ENCODE measurements at regions not wholly inside any gene's neighbourhood (a gene's known extent, or its start where the extent isn't known, plus 50 kb on each side); places are given as distances from the start of the nearest gene placed in this dataset.

GRCh38 chr17:70825321-70826125 is 656.2 kb downstream of the KCNJ2 start (continued):
- TF ChIP-seq, protein P1, sequence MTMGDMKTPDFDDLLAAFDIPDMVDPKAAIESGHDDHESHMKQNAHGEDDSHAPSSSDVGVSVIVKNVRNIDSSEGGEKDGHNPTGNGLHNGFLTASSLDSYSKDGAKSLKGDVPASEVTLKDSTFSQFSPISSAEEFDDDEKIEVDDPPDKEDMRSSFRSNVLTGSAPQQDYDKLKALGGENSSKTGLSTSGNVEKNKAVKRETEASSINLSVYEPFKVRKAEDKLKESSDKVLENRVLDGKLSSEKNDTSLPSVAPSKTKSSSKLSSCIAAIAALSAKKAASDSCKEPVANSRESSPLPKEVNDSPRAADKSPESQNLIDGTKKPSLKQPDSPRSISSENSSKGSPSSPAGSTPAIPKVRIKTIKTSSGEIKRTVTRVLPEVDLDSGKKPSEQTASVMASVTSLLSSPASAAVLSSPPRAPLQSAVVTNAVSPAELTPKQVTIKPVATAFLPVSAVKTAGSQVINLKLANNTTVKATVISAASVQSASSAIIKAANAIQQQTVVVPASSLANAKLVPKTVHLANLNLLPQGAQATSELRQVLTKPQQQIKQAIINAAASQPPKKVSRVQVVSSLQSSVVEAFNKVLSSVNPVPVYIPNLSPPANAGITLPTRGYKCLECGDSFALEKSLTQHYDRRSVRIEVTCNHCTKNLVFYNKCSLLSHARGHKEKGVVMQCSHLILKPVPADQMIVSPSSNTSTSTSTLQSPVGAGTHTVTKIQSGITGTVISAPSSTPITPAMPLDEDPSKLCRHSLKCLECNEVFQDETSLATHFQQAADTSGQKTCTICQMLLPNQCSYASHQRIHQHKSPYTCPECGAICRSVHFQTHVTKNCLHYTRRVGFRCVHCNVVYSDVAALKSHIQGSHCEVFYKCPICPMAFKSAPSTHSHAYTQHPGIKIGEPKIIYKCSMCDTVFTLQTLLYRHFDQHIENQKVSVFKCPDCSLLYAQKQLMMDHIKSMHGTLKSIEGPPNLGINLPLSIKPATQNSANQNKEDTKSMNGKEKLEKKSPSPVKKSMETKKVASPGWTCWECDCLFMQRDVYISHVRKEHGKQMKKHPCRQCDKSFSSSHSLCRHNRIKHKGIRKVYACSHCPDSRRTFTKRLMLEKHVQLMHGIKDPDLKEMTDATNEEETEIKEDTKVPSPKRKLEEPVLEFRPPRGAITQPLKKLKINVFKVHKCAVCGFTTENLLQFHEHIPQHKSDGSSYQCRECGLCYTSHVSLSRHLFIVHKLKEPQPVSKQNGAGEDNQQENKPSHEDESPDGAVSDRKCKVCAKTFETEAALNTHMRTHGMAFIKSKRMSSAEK (CRISPR knock-in tag; IDR thresholded peaks at IDR 0.05; ENCODE audit: borderline replicate concordance): no peak

- H3K27ac Mint-ChIP-seq: no peak overlapping the region
- no peaks in the 10 kb centered on the region for H3K27me3 Mint-ChIP-seq (ENCODE audit: low read depth)
- H3K9me3 Mint-ChIP-seq: no peaks in the 10 kb centered on the region
- no peak overlapping the region for H3K4me3 Mint-ChIP-seq
- ChIA-PET POLR2A (no interaction called here), CTCF (no interaction called here)
- TF ChIP-seq TEAD1 (CRISPR knock-in tag; IDR thresholded peaks at IDR 0.05): no peak
- TF ChIP-seq, protein P2, sequence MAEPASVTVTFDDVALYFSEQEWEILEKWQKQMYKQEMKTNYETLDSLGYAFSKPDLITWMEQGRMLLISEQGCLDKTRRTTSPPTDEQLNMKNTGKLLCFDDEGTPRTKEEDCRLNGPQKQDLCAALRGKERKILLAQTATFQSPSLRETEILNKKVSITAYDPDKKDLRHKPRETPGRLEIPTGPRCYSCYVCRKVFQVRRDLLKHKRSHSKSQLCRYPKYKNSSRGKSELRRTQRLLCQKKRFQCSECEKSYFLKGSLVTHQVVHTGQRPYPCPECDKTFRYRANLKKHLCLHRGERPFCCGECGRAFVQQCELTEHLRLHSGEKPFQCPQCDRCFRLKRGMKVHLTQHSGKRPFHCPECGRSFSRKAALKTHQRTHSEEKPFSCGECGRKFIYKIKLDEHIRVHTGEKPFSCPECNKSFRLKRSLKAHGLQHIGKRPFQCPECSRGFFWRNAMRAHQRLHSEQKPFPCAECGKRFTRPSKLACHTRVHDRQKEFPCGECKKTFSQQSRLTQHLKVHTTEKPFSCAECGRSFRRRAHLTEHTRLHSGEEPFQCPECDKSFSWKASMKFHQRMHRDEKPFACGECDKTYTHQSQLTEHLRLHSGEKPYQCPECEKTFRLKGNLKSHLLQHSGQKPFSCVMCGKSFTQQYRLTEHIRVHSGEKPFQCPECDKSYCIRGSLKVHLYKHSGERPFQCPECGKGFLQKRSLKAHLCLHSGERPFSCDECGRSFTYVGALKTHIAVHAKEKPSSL (CRISPR knock-in tag; conservative IDR thresholded peaks at IDR 0.05): no peak
- TF ChIP-seq, protein P3, sequence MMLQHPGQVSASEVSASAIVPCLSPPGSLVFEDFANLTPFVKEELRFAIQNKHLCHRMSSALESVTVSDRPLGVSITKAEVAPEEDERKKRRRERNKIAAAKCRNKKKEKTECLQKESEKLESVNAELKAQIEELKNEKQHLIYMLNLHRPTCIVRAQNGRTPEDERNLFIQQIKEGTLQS (CRISPR knock-in tag; conservative IDR thresholded peaks at IDR 0.05): no peak
- no peak for TF ChIP-seq TCF7 (CRISPR knock-in tag; IDR thresholded peaks at IDR 0.05; ENCODE audit: low read depth)
- TF ChIP-seq ZBTB21 (CRISPR knock-in tag; IDR thresholded peaks at IDR 0.05; ENCODE audit: borderline replicate concordance): no peak
- no peak for TF ChIP-seq ZNF423 (CRISPR knock-in tag; IDR thresholded peaks at IDR 0.05)
- TF ChIP-seq, protein P4, sequence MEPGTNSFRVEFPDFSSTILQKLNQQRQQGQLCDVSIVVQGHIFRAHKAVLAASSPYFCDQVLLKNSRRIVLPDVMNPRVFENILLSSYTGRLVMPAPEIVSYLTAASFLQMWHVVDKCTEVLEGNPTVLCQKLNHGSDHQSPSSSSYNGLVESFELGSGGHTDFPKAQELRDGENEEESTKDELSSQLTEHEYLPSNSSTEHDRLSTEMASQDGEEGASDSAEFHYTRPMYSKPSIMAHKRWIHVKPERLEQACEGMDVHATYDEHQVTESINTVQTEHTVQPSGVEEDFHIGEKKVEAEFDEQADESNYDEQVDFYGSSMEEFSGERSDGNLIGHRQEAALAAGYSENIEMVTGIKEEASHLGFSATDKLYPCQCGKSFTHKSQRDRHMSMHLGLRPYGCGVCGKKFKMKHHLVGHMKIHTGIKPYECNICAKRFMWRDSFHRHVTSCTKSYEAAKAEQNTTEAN (CRISPR knock-in tag; IDR thresholded peaks at IDR 0.05): no peak
- TF ChIP-seq, protein P5, sequence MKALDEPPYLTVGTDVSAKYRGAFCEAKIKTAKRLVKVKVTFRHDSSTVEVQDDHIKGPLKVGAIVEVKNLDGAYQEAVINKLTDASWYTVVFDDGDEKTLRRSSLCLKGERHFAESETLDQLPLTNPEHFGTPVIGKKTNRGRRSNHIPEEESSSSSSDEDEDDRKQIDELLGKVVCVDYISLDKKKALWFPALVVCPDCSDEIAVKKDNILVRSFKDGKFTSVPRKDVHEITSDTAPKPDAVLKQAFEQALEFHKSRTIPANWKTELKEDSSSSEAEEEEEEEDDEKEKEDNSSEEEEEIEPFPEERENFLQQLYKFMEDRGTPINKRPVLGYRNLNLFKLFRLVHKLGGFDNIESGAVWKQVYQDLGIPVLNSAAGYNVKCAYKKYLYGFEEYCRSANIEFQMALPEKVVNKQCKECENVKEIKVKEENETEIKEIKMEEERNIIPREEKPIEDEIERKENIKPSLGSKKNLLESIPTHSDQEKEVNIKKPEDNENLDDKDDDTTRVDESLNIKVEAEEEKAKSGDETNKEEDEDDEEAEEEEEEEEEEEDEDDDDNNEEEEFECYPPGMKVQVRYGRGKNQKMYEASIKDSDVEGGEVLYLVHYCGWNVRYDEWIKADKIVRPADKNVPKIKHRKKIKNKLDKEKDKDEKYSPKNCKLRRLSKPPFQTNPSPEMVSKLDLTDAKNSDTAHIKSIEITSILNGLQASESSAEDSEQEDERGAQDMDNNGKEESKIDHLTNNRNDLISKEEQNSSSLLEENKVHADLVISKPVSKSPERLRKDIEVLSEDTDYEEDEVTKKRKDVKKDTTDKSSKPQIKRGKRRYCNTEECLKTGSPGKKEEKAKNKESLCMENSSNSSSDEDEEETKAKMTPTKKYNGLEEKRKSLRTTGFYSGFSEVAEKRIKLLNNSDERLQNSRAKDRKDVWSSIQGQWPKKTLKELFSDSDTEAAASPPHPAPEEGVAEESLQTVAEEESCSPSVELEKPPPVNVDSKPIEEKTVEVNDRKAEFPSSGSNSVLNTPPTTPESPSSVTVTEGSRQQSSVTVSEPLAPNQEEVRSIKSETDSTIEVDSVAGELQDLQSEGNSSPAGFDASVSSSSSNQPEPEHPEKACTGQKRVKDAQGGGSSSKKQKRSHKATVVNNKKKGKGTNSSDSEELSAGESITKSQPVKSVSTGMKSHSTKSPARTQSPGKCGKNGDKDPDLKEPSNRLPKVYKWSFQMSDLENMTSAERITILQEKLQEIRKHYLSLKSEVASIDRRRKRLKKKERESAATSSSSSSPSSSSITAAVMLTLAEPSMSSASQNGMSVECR (CRISPR knock-in tag; IDR thresholded peaks at IDR 0.05; ENCODE audit: borderline replicate concordance): no peak
- TF ChIP-seq ELF4 (CRISPR knock-in tag; IDR thresholded peaks at IDR 0.05; ENCODE audit: low read depth): no peak
- TF ChIP-seq ZNF416 (CRISPR knock-in tag; IDR thresholded peaks at IDR 0.05): no peak
- no peak for TF ChIP-seq IRF1 (CRISPR knock-in tag; IDR thresholded peaks at IDR 0.05)
- TF ChIP-seq HMGA2 (CRISPR knock-in tag; IDR thresholded peaks at IDR 0.05): no peak
- H3K4me1 Mint-ChIP-seq: no peaks in the 10 kb centered on the region
- H3K36me3 Mint-ChIP-seq: no peaks in the 10 kb centered on the region
- DNase-seq (ENCODE audit: low spot score) (no peak), ATAC-seq (no peak)
These were observed 660.5 kb downstream of the KCNJ2 start for GRCh38 chr17:70829876-70830275.
